ENCODE measurements at regions not wholly inside any gene's neighbourhood (a gene's known extent, or its start where the extent isn't known, plus 50 kb on each side); places are given as distances from the start of the nearest gene placed in this dataset.

DNA sequence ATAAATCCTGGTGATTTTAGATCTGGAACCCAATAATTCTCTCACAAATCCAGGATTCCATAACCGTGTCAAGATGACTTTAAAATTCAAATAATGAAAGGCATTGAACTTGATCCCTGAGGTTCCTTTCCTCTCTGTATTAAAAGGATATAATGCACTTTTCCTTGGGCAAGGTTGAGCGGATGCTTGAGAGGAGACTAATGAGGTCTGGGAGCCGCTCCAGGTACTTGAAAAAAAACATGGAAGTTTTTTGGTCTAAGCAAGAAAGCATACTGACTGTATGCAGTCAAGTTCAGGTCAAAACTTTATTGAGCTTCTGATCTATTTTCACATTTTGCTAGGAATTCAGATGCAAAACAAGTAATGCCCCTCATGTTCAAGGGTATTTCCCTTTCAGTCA lies 318.5 kb downstream of the RAD51AP2 start:
- TF ChIP-seq CTCF (IDR thresholded peaks at IDR 0.05; ENCODE audit: low read length) (no peak), EZH2 (optimal IDR thresholded peaks at IDR 0.05; ENCODE audit: low read depth, low read length) (no peak)
